ENCODE measurements at regions not wholly inside any gene's neighbourhood (a gene's known extent, or its start where the extent isn't known, plus 50 kb on each side); places are given as distances from the start of the nearest gene placed in this dataset.
"Not testable (repeated sequence)": the region's sequence is repeated elsewhere in the genome, so short reads cannot be mapped to it uniquely, and the experiment has no call there.

- TF ChIP-seq CTCF, EZH2, EZH2phosphoT487 (IDR thresholded peaks at IDR 0.05): not testable (repeated sequence)
Measured at GRCh38 chr2:90355546-90355945, 1664.1 kb downstream of the RPIA start.
